ENCODE measurements at regions not wholly inside any gene's neighbourhood (a gene's known extent, or its start where the extent isn't known, plus 50 kb on each side); places are given as distances from the start of the nearest gene placed in this dataset.

GRCh38 chr5:105632043-105632442, 2038.7 kb downstream of the EFNA5 start:
- DNase-seq, result no peak

GRCh38 chr5:105630803-105631202, 2039.9 kb downstream of the EFNA5 start:
- DNase-seq, result no peak

- DNase-seq, result no peak
Observed at GRCh38 chr5:105619725-105620124, 2051.0 kb downstream of the EFNA5 start.

GRCh38 chr5:105617436-105618215, 2053.1 kb downstream of the EFNA5 start:
- no peak for DNase-seq

- DNase-seq, result peak; percentile 43
Observed at GRCh38 chr5:105616599-105616998, 2054.0 kb upstream of the NUDT12 start.

- DNase-seq, result peak; percentile 74
Observed at GRCh38 chr5:105602406-105602805, 2039.8 kb upstream of the NUDT12 start.

- DNase-seq, result no peak
Observed at GRCh38 chr5:105593011-105593760, 2030.6 kb upstream of the NUDT12 start.

GRCh38 chr5:105587963-105588662, 2025.5 kb upstream of the NUDT12 start:
- peak; percentile 78 for DNase-seq

- DNase-seq, result no peak
Observed at GRCh38 chr5:105581988-105582690, 2019.5 kb upstream of the NUDT12 start.

- DNase-seq, result no peak
Observed at GRCh38 chr5:105573575-105573974, 2011.0 kb upstream of the NUDT12 start.

GRCh38 chr5:105565531-105565930, 2002.9 kb upstream of the NUDT12 start:
- no peak for DNase-seq

- DNase-seq, result no peak
Observed at GRCh38 chr5:105563842-105564241, 2001.3 kb upstream of the NUDT12 start.

GRCh38 chr5:105554568-105555169, 1992.1 kb upstream of the NUDT12 start:
- DNase-seq, result no peak

- peak; percentile 20 for DNase-seq
Observed at GRCh38 chr5:105544300-105544699, 1981.7 kb upstream of the NUDT12 start.

GRCh38 chr5:105536675-105537074, 1974.1 kb upstream of the NUDT12 start:
- DNase-seq, result no peak

GRCh38 chr5:105530716-105531261, 1968.2 kb upstream of the NUDT12 start:
- no peak for DNase-seq

GRCh38 chr5:105529851-105530250, 1967.3 kb upstream of the NUDT12 start:
- DNase-seq, result no peak

- DNase-seq, result no peak
Observed at GRCh38 chr5:105508519-105508918, 1945.9 kb upstream of the NUDT12 start.

GRCh38 chr5:105506692-105507277, 1944.2 kb upstream of the NUDT12 start:
- DNase-seq, result peak; percentile 45

- no peak for DNase-seq
Observed at GRCh38 chr5:105503950-105504349, 1941.4 kb upstream of the NUDT12 start.

- DNase-seq, result no peak
Observed at GRCh38 chr5:105501315-105501714, 1938.7 kb upstream of the NUDT12 start.

GRCh38 chr5:105475401-105475800, 1912.8 kb upstream of the NUDT12 start:
- DNase-seq, result peak; percentile 13
